ENCODE measurements at regions not wholly inside any gene's neighbourhood (a gene's known extent, or its start where the extent isn't known, plus 50 kb on each side); places are given as distances from the start of the nearest gene placed in this dataset.

GRCh38 chr15:95249524-95249923, 1018.2 kb downstream of the MCTP2 start:
- no peak for TF ChIP-seq CTCF (IDR thresholded peaks at IDR 0.05; ENCODE audit: low read length)
- TF ChIP-seq EZH2 (IDR thresholded peaks at IDR 0.05; ENCODE audit: borderline replicate concordance, low read length) = no peak
